Endodermal cell (in vitro differentiated cells): ENCODE measurements at regions not wholly inside any gene's neighbourhood (a gene's known extent, or its start where the extent isn't known, plus 50 kb on each side); places are given as distances from the start of the nearest gene placed in this dataset.

Experiments used
- DNase-seq: peaks from one replicate; pipeline ENCODE4 v3.0.0-alpha.2; 2017
- H3K27ac ChIP-seq: 2 replicates; pipeline ENCODE4 v1.5.1; 2013; ENCODE audit warnings: mild to moderate bottlenecking, low read depth, low read length, moderate library complexity
- H3K27me3 ChIP-seq: 2 replicates; pipeline ENCODE4 v1.6.1; 2013; ENCODE audit warnings: mild to moderate bottlenecking, low read length, moderate library complexity; ENCODE audit not compliant: insufficient read depth, control insufficient read depth, poor library complexity, severe bottlenecking
- H3K36me3 ChIP-seq: 2 replicates; pipeline ENCODE4 v1.7.0; 2013; ENCODE audit warnings: mild to moderate bottlenecking, low read length, moderate library complexity; ENCODE audit not compliant: control insufficient read depth, insufficient read depth
- H3K4me1 ChIP-seq: one replicate; pipeline ENCODE4 v1.7.0; 2013; ENCODE audit warnings: low read length; ENCODE audit not compliant: control insufficient read depth, insufficient read depth
- H3K4me3 ChIP-seq: 2 replicates; pipeline ENCODE4 v1.5.1; 2013; ENCODE audit warnings: mild to moderate bottlenecking, low read length, moderate library complexity
- H3K9ac ChIP-seq: 2 replicates; pipeline ENCODE4 v1.6.1; 2013; ENCODE audit warnings: mild to moderate bottlenecking, low read length, moderate library complexity; ENCODE audit not compliant: poor library complexity, severe bottlenecking; ENCODE audit errors: extremely low read depth
- H3K9me3 ChIP-seq: 2 replicates; pipeline ENCODE4 v1.6.1; 2013; ENCODE audit warnings: mild to moderate bottlenecking, low read length, moderate library complexity; ENCODE audit not compliant: control insufficient read depth
- H3K27ac Mint-ChIP-seq: 2 replicates; pipeline ENCODE4 v1.8.0; 2020; ENCODE audit warnings: mixed read lengths
- H3K27me3 Mint-ChIP-seq: 2 replicates; pipeline ENCODE4 v1.8.0; 2021; ENCODE audit warnings: mild to moderate bottlenecking, mixed read lengths; ENCODE audit not compliant: insufficient read depth
- H3K36me3 Mint-ChIP-seq: 2 replicates; pipeline ENCODE4 v1.8.0; 2020; ENCODE audit warnings: low read depth, mixed read lengths
- H3K4me1 Mint-ChIP-seq: 2 replicates; pipeline ENCODE4 v1.8.0; 2020; ENCODE audit warnings: mixed read lengths
- H3K4me3 Mint-ChIP-seq: 2 replicates; pipeline ENCODE4 v1.8.0; 2020; ENCODE audit warnings: mild to moderate bottlenecking, moderate library complexity, mixed read lengths
- H3K9me3 Mint-ChIP-seq: 2 replicates; pipeline ENCODE4 v1.8.0; 2020; ENCODE audit warnings: mild to moderate bottlenecking, mixed read lengths
- CTCF ChIP-seq: fragments of 200-600 bp; sonication (generic); conservative IDR thresholded peaks from 2 replicates; pipeline ENCODE4 v1.5.0; 2021; ENCODE audit warnings: antibody characterized with exemption, mild to moderate bottlenecking
- WGBS, 2 experiments: methylation state at CpG; one replicate each; pipeline versions ENCODE4 v1.1.5 to v1.1.7; 2013; ENCODE audit warnings: missing lambda C conversion rate in 2 of 2, mixed read lengths in 1 of 2; ENCODE audit not compliant: insufficient coverage in 1 of 2, insufficient read length in 1 of 2; 5-methylcytosine and 5-hydroxymethylcytosine counted together

GRCh38 chr14:65356327-65356836 is 56.1 kb upstream of the FUT8 start:
- no peaks in the 10 kb centered on the region for H3K27me3 Mint-ChIP-seq
- Histone ChIP-seq H3K27me3 (no peaks in the 10 kb centered on the region), H3K36me3 (no peaks in the 10 kb centered on the region), H3K4me3 (no peak overlapping the region), H3K27ac (no peak overlapping the region), H3K4me1 (no peaks in the 10 kb centered on the region), H3K9me3 (no peaks in the 10 kb centered on the region), H3K9ac (no peak overlapping the region)
- no peaks in the 10 kb centered on the region for H3K36me3 Mint-ChIP-seq
- H3K4me3 Mint-ChIP-seq, result no peak overlapping the region
- WGBS, 2 experiments, result 78 to 91% methylated on average over 4 to 5 of the region's 5 CpGs
- H3K9me3 Mint-ChIP-seq, result no peaks in the 10 kb centered on the region
- peaks cover 9% of the 10 kb centered on the region for H3K4me1 Mint-ChIP-seq
- no peak overlapping the region for H3K27ac Mint-ChIP-seq
- peak; percentile 72 for DNase-seq
- TF ChIP-seq CTCF, result no peak

- H3K4me1 ChIP-seq, result no peaks in the 10 kb centered on the region
- no peaks in the 10 kb centered on the region for H3K27me3 ChIP-seq
- H3K9ac ChIP-seq, result no peak overlapping the region
- no peaks in the 10 kb centered on the region for H3K27me3 Mint-ChIP-seq
- peaks cover 9% of the 10 kb centered on the region for H3K4me1 Mint-ChIP-seq
- no peak overlapping the region for H3K27ac ChIP-seq
- no peak for DNase-seq
- H3K9me3 Mint-ChIP-seq, result no peaks in the 10 kb centered on the region
- no peak for TF ChIP-seq CTCF
- no peak overlapping the region for H3K4me3 ChIP-seq
- no peak overlapping the region for H3K4me3 Mint-ChIP-seq
- H3K9me3 ChIP-seq, result no peaks in the 10 kb centered on the region
- no peak overlapping the region for H3K27ac Mint-ChIP-seq
- H3K36me3 Mint-ChIP-seq, result no peaks in the 10 kb centered on the region
- WGBS, 2 experiments, result 89 to 94% methylated on average over 2 of the region's 2 CpGs
- H3K36me3 ChIP-seq, result no peaks in the 10 kb centered on the region
Observed at GRCh38 chr14:65357113-65357512, 55.4 kb upstream of the FUT8 start.

- no peaks in the 10 kb centered on the region for H3K27me3 Mint-ChIP-seq
- H3K27ac ChIP-seq, result no peak overlapping the region
- no peak overlapping the region for H3K4me3 Mint-ChIP-seq
- H3K4me1 Mint-ChIP-seq, result peaks cover 9% of the 10 kb centered on the region
- H3K9ac ChIP-seq, result no peak overlapping the region
- H3K4me3 ChIP-seq, result no peak overlapping the region
- no peaks in the 10 kb centered on the region for H3K27me3 ChIP-seq
- no peak overlapping the region for H3K27ac Mint-ChIP-seq
- DNase-seq, result no peak
- TF ChIP-seq CTCF, result no peak
- no peaks in the 10 kb centered on the region for H3K9me3 Mint-ChIP-seq
- no peaks in the 10 kb centered on the region for H3K4me1 ChIP-seq
- no peaks in the 10 kb centered on the region for H3K36me3 ChIP-seq
- H3K9me3 ChIP-seq, result no peaks in the 10 kb centered on the region
- H3K36me3 Mint-ChIP-seq, result no peaks in the 10 kb centered on the region
Observed at GRCh38 chr14:65357689-65358088, 54.8 kb upstream of the FUT8 start.
